ENCODE measurements at regions not wholly inside any gene's neighbourhood (a gene's known extent, or its start where the extent isn't known, plus 50 kb on each side); places are given as distances from the start of the nearest gene placed in this dataset.

- no peak for TF ChIP-seq IRF5 (IDR thresholded peaks at IDR 0.05; ENCODE audit: borderline replicate concordance)
- TF ChIP-seq POLR2AphosphoS5 (IDR thresholded peaks at IDR 0.05; ENCODE audit: low read length), result no peak
- TF ChIP-seq STAT3 (IDR thresholded peaks at IDR 0.05; ENCODE audit: low read depth, low read length), result no peak
- TF ChIP-seq TBL1XR1 (IDR thresholded peaks at IDR 0.05; ENCODE audit: low read depth, low read length), result no peak
- TF ChIP-seq IRF4 (IDR thresholded peaks at IDR 0.05; ENCODE audit: low read depth, low read length), result no peak
- no peak for TF ChIP-seq E2F8 (IDR thresholded peaks at IDR 0.05; ENCODE audit: low read depth, partially characterized antibody)
- no peak for TF ChIP-seq ESRRA (IDR thresholded peaks at IDR 0.05; ENCODE audit: low read length)
- no peak for TF ChIP-seq HCFC1 (IDR thresholded peaks at IDR 0.05; ENCODE audit: low read length)
- TF ChIP-seq FOS (IDR thresholded peaks at IDR 0.05; ENCODE audit: borderline replicate concordance, extremely low read depth, insufficient read length), result no peak
- TF ChIP-seq ETV6 (conservative IDR thresholded peaks at IDR 0.05 in 1 of 2, IDR thresholded peaks at IDR 0.05 in 1 of 2; ENCODE audit: borderline replicate concordance in 1 of 2, low read depth in 1 of 2), result no peak
- TF ChIP-seq SKIL (IDR thresholded peaks at IDR 0.05; ENCODE audit: low read depth, poor library complexity, severe bottlenecking), result no peak
- TF ChIP-seq BACH1 (IDR thresholded peaks at IDR 0.05; ENCODE audit: borderline replicate concordance), result no peak
- no peak for TF ChIP-seq ZNF592 (IDR thresholded peaks at IDR 0.05)
Measured at GRCh38 chr6:14903176-14904038, 342.5 kb upstream of the JARID2 start (continued).

All from GM12878 (cell line).